Neural progenitor cell (in vitro differentiated cells): ENCODE measurements at regions not wholly inside any gene's neighbourhood (a gene's known extent, or its start where the extent isn't known, plus 50 kb on each side); places are given as distances from the start of the nearest gene placed in this dataset.

Source experiments
- DNase-seq: peaks from one replicate; pipeline ENCODE4 v3.0.0-alpha.2; 2016; ENCODE audit warnings: low spot score
- H2AFZ ChIP-seq: fragments of 200-600 bp; sonication (generic); replicated peaks from 2 replicates; pipeline ENCODE4 v1.6.1; 2016; ENCODE audit warnings: antibody characterized with exemption
- H3F3A ChIP-seq: fragments of 200-600 bp; sonication (generic); 2 replicates; pipeline ENCODE4 v1.6.1; 2016; ENCODE audit warnings: antibody characterized with exemption, low read depth
- H3K27ac ChIP-seq: fragments of 200-600 bp; sonication (generic); 2 replicates; pipeline ENCODE4 v1.5.1; 2016; ENCODE audit warnings: mild to moderate bottlenecking
- H3K27me3 ChIP-seq: fragments of 200-600 bp; sonication (generic); 2 replicates; pipeline ENCODE4 v1.6.1; 2016; ENCODE audit warnings: mild to moderate bottlenecking, moderate library complexity
- H3K36me3 ChIP-seq: fragments of 200-600 bp; sonication (generic); 2 replicates; pipeline ENCODE4 v1.5.1; 2016
- H3K4me1 ChIP-seq: fragments of 200-600 bp; sonication (generic); 2 replicates; pipeline ENCODE4 v1.6.1; 2016; ENCODE audit warnings: mixed run types
- H3K4me2 ChIP-seq: fragments of 200-600 bp; sonication (generic); 2 replicates; pipeline ENCODE4 v1.6.1; 2016
- H3K4me3 ChIP-seq: fragments of 200-600 bp; sonication (generic); 2 replicates; pipeline ENCODE4 v1.5.1; 2016
- H3K79me2 ChIP-seq: fragments of 200-600 bp; sonication (generic); 2 replicates; pipeline ENCODE4 v1.6.1; 2016; ENCODE audit warnings: low read depth
- H3K9ac ChIP-seq: fragments of 200-600 bp; sonication (generic); 2 replicates; pipeline ENCODE4 v1.6.1; 2016
- H3K9me3 ChIP-seq: fragments of 200-600 bp; sonication (generic); 2 replicates; pipeline ENCODE4 v1.5.1; 2016; ENCODE audit warnings: low read depth
- H4K20me1 ChIP-seq: fragments of 200-600 bp; sonication (generic); 2 replicates; pipeline ENCODE4 v1.6.1; 2016; ENCODE audit warnings: low read depth
- H3K27ac Mint-ChIP-seq: 3 replicates; pipeline ENCODE4 v1.8.0; 2021; ENCODE audit warnings: mixed read lengths
- H3K27me3 Mint-ChIP-seq: 2 replicates; pipeline ENCODE4 v1.8.0; 2022; ENCODE audit warnings: low read depth, mild to moderate bottlenecking, inconsistent platforms, moderate library complexity, mixed read lengths; ENCODE audit not compliant: insufficient read depth
- H3K36me3 Mint-ChIP-seq: 3 replicates; pipeline ENCODE4 v1.8.0; 2021; ENCODE audit warnings: mixed read lengths
- H3K4me1 Mint-ChIP-seq: 3 replicates; pipeline ENCODE4 v1.8.0; 2021; ENCODE audit warnings: mixed read lengths
- H3K4me3 Mint-ChIP-seq: 3 replicates; pipeline ENCODE4 v1.8.0; 2021; ENCODE audit warnings: mild to moderate bottlenecking, moderate library complexity, mixed read lengths
- H3K9me3 Mint-ChIP-seq: 3 replicates; pipeline ENCODE4 v1.8.0; 2020; ENCODE audit warnings: mixed read lengths
- EZH2 ChIP-seq: fragments of 200-600 bp; sonication (generic); IDR thresholded peaks from 2 replicates; pipeline ENCODE4 v1.6.1; 2017; ENCODE audit warnings: antibody characterized with exemption, mild to moderate bottlenecking, moderate library complexity
- EZH2phosphoT487 ChIP-seq: fragments of 200-600 bp; sonication (generic); IDR thresholded peaks from 2 replicates; pipeline ENCODE4 v1.6.1; 2017; ENCODE audit warnings: antibody characterized with exemption
- TF ChIP-seq, protein P1 (sequence below): fragments of 200-600 bp; sonication (generic); IDR thresholded peaks from 2 replicates; pipeline ENCODE4 v1.5.1; 2017; ENCODE audit warnings: antibody characterized with exemption, mild to moderate bottlenecking

GRCh38 chr6:54516321-54516720 lies 208.1 kb downstream of the TINAG start:
- H3K4me3 ChIP-seq: no peak overlapping the region
- DNase-seq: no peak
- no peak overlapping the region for H2AFZ ChIP-seq
- no peaks in the 10 kb centered on the region for H3K36me3 ChIP-seq
- no peaks in the 10 kb centered on the region for H3K27me3 ChIP-seq
- H4K20me1 ChIP-seq: no peaks in the 10 kb centered on the region
- no peaks in the 10 kb centered on the region for H3K9me3 Mint-ChIP-seq
- no peaks in the 10 kb centered on the region for H3F3A ChIP-seq
- H3K27ac Mint-ChIP-seq: no peak overlapping the region
- H3K79me2 ChIP-seq: no peaks in the 10 kb centered on the region
- no peaks in the 10 kb centered on the region for H3K9me3 ChIP-seq
- no peaks in the 10 kb centered on the region for H3K4me1 ChIP-seq
- H3K4me2 ChIP-seq: no peak overlapping the region
- H3K9ac ChIP-seq: no peak overlapping the region
- H3K27ac ChIP-seq: no peak overlapping the region
- H3K27me3 Mint-ChIP-seq: no peaks in the 10 kb centered on the region
- H3K4me1 Mint-ChIP-seq: no peaks in the 10 kb centered on the region
- H3K4me3 Mint-ChIP-seq: no peak overlapping the region
- no peak for TF ChIP-seq EZH2phosphoT487
- TF ChIP-seq, protein P1, sequence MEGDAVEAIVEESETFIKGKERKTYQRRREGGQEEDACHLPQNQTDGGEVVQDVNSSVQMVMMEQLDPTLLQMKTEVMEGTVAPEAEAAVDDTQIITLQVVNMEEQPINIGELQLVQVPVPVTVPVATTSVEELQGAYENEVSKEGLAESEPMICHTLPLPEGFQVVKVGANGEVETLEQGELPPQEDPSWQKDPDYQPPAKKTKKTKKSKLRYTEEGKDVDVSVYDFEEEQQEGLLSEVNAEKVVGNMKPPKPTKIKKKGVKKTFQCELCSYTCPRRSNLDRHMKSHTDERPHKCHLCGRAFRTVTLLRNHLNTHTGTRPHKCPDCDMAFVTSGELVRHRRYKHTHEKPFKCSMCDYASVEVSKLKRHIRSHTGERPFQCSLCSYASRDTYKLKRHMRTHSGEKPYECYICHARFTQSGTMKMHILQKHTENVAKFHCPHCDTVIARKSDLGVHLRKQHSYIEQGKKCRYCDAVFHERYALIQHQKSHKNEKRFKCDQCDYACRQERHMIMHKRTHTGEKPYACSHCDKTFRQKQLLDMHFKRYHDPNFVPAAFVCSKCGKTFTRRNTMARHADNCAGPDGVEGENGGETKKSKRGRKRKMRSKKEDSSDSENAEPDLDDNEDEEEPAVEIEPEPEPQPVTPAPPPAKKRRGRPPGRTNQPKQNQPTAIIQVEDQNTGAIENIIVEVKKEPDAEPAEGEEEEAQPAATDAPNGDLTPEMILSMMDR: no peak
- no peak for TF ChIP-seq EZH2
- H3K36me3 Mint-ChIP-seq: no peaks in the 10 kb centered on the region

GRCh38 chr6:54519161-54519560 lies 210.9 kb downstream of the TINAG start:
- H3K36me3 Mint-ChIP-seq: no peaks in the 10 kb centered on the region
- H3K27ac Mint-ChIP-seq: no peak overlapping the region
- H4K20me1 ChIP-seq: no peaks in the 10 kb centered on the region
- no peaks in the 10 kb centered on the region for H3K79me2 ChIP-seq
- no peaks in the 10 kb centered on the region for H3K36me3 ChIP-seq
- H3K27ac ChIP-seq: no peak overlapping the region
- no peak overlapping the region for H2AFZ ChIP-seq
- no peak for DNase-seq
- H3K9ac ChIP-seq: no peak overlapping the region
- H3K4me2 ChIP-seq: no peak overlapping the region
- no peak overlapping the region for H3K4me3 Mint-ChIP-seq
- H3K4me1 ChIP-seq: no peaks in the 10 kb centered on the region
- H3K4me3 ChIP-seq: no peak overlapping the region
- no peaks in the 10 kb centered on the region for H3K9me3 ChIP-seq
- no peaks in the 10 kb centered on the region for H3K9me3 Mint-ChIP-seq
- TF ChIP-seq EZH2: no peak
- TF ChIP-seq, protein P1: no peak
- no peak for TF ChIP-seq EZH2phosphoT487
- H3K27me3 Mint-ChIP-seq: no peaks in the 10 kb centered on the region
- H3K4me1 Mint-ChIP-seq: no peaks in the 10 kb centered on the region
- no peaks in the 10 kb centered on the region for H3K27me3 ChIP-seq
- no peaks in the 10 kb centered on the region for H3F3A ChIP-seq

DNA sequence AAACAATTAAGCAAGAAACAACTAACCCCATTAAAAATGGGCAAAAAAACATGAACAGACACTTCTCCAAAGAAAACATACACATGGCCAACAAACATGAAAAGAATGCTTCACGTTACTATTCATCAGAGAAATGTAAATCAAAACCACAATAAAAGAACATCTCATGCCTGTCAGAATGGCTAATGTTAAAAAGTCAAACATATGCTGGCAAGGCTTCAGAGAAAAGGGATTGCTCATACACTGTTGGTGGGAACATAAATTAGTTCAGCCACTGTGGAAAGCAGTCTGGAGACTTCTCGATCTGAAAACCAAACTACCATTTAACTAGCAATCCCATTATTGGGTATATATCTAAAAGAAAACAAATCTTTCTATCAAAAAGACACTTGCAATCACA lies 217.5 kb downstream of the TINAG start:
- no peaks in the 10 kb centered on the region for H3F3A ChIP-seq
- Mint-ChIP-seq H3K4me1 (no peaks in the 10 kb centered on the region), H3K4me3 (no peak overlapping the region), H3K27me3 (peaks cover 7% of the 10 kb centered on the region), H3K36me3 (peaks cover 2% of the 10 kb centered on the region), H3K27ac (no peak overlapping the region), H3K9me3 (peaks cover 8% of the 10 kb centered on the region)
- TF ChIP-seq, protein P1: no peak
- no peak for TF ChIP-seq EZH2
- TF ChIP-seq EZH2phosphoT487: no peak
- no peak overlapping the region for H3K9ac ChIP-seq
- H3K27me3 ChIP-seq: no peaks in the 10 kb centered on the region
- H3K27ac ChIP-seq: no peak overlapping the region
- no peak overlapping the region for H3K4me3 ChIP-seq
- H3K4me1 ChIP-seq: no peaks in the 10 kb centered on the region
- no peaks in the 10 kb centered on the region for H3K9me3 ChIP-seq
- no peak overlapping the region for H2AFZ ChIP-seq
- H3K4me2 ChIP-seq: no peak overlapping the region
- no peaks in the 10 kb centered on the region for H3K79me2 ChIP-seq
- H4K20me1 ChIP-seq: no peaks in the 10 kb centered on the region
- no peak for DNase-seq
- no peaks in the 10 kb centered on the region for H3K36me3 ChIP-seq
